HG03460 (cell line): ENCODE measurements at regions not wholly inside any gene's neighbourhood (a gene's known extent, or its start where the extent isn't known, plus 50 kb on each side); places are given as distances from the start of the nearest gene placed in this dataset.

Source experiments
- ATAC-seq: cut with Tn5 transposase; IDR thresholded peaks from one replicate; pipeline ENCODE4 v1.9.1; 2021; ENCODE audit not compliant: unreplicated experiment

GRCh38 chr9:86893811-86894490 is 53.4 kb downstream of the GAS1 start:
- no peak for ATAC-seq

GRCh38 chr9:86892576-86892975 is 54.7 kb downstream of the GAS1 start:
- ATAC-seq = no peak

GRCh38 chr9:86891886-86892437 is 55.3 kb downstream of the GAS1 start:
- no peak for ATAC-seq

- no peak for ATAC-seq
Measured at GRCh38 chr9:86891091-86891490, 56.2 kb downstream of the GAS1 start.

- ATAC-seq = no peak
Measured at GRCh38 chr9:86885232-86885631, 62.1 kb downstream of the GAS1 start.

GRCh38 chr9:86876621-86877196 is 70.6 kb downstream of the GAS1 start:
- ATAC-seq = no peak

- no peak for ATAC-seq
Measured at GRCh38 chr9:86868616-86869015, 78.7 kb downstream of the GAS1 start.

GRCh38 chr9:86867804-86868313 is 79.4 kb downstream of the GAS1 start:
- no peak for ATAC-seq

GRCh38 chr9:86865952-86866351 is 81.4 kb downstream of the GAS1 start:
- ATAC-seq = no peak

GRCh38 chr9:86860006-86860405 is 87.3 kb downstream of the GAS1 start:
- ATAC-seq = no peak

GRCh38 chr9:86859056-86859455 is 88.2 kb downstream of the GAS1 start:
- no peak for ATAC-seq

- ATAC-seq = no peak
Measured at GRCh38 chr9:86858009-86858408, 89.3 kb downstream of the GAS1 start.

- no peak for ATAC-seq
Measured at GRCh38 chr9:86856259-86856658, 91.0 kb downstream of the GAS1 start.

GRCh38 chr9:86854898-86855523 is 92.3 kb downstream of the GAS1 start:
- ATAC-seq = no peak

GRCh38 chr9:86846656-86847055 is 100.7 kb downstream of the GAS1 start:
- ATAC-seq = no peak

- ATAC-seq = no peak
Measured at GRCh38 chr9:86843206-86843605, 104.1 kb downstream of the GAS1 start.

- ATAC-seq = no peak
Measured at GRCh38 chr9:86842573-86842972, 104.7 kb downstream of the GAS1 start.

GRCh38 chr9:86839522-86839921 is 107.8 kb downstream of the GAS1 start:
- ATAC-seq = no peak

- ATAC-seq = no peak
Measured at GRCh38 chr9:86838519-86839497, 108.5 kb downstream of the GAS1 start.

- no peak for ATAC-seq
Measured at GRCh38 chr9:86837345-86837744, 110.0 kb downstream of the GAS1 start.

- ATAC-seq = peak; percentile 86
Measured at GRCh38 chr9:86836797-86837196, 110.5 kb downstream of the GAS1 start.
